A673 (cell line): ENCODE measurements at regions not wholly inside any gene's neighbourhood (a gene's known extent, or its start where the extent isn't known, plus 50 kb on each side); places are given as distances from the start of the nearest gene placed in this dataset.
"Not testable (repeated sequence)": the region's sequence is repeated elsewhere in the genome, so short reads cannot be mapped to it uniquely, and the experiment has no call there.

Experiments used
- BruUV-seq: library from RNA; stranded (reverse); fragments of 400-500 nt; replicated peaks from 2 replicates; lab custom pipeline; 2021; lab: Mats Ljungman, UMichigan
- CTCF ChIA-PET: fragments of 300-600 bp; sonication (Branson Sonifier 250); formaldehyde crosslinking; loops from one replicate; lab custom pipeline; 2022; ENCODE audit warnings: antibody characterized with exemption; lab: Charles Lee
- POLR2A ChIA-PET: fragments of 300-600 bp; sonication (Branson Sonifier 250); formaldehyde crosslinking; loops from one replicate; lab custom pipeline; 2022; ENCODE audit warnings: antibody characterized with exemption; ENCODE audit not compliant: low non-redundant PET; lab: Charles Lee
- DNase-seq: peaks from one replicate; pipeline ENCODE4 v3.0.0-alpha.2; 2015; ENCODE audit warnings: low spot score
- H3K27ac ChIP-seq: fragments of 200-600 bp; sonication (generic); 2 replicates; pipeline ENCODE4 v1.5.1; 2016; ENCODE audit warnings: mixed run types, low read depth, mild to moderate bottlenecking, mixed read lengths, antibody characterized with exemption, low read length; ENCODE audit not compliant: poor library complexity, severe bottlenecking
- H3K27me3 ChIP-seq: fragments of 200-600 bp; sonication (generic); replicated peaks from 2 replicates; pipeline ENCODE4 v1.6.1; 2017; ENCODE audit warnings: mixed run types, low read depth, mild to moderate bottlenecking, mixed read lengths, antibody characterized with exemption, low read length; ENCODE audit not compliant: insufficient read depth, poor library complexity
- H3K36me3 ChIP-seq: fragments of 200-600 bp; sonication (generic); 2 replicates; pipeline ENCODE4 v1.6.1; 2016; ENCODE audit warnings: mixed run types, mild to moderate bottlenecking, mixed read lengths, antibody characterized with exemption, low read length; ENCODE audit not compliant: insufficient read depth, poor library complexity, severe bottlenecking
- H3K4me1 ChIP-seq: fragments of 200-600 bp; sonication (generic); 2 replicates; pipeline ENCODE4 v1.6.1; 2017; ENCODE audit warnings: mixed run types, mild to moderate bottlenecking, mixed read lengths, antibody characterized with exemption, low read length; ENCODE audit not compliant: insufficient read depth, poor library complexity, severe bottlenecking
- H3K4me3 ChIP-seq: fragments of 200-600 bp; sonication (generic); 2 replicates; pipeline ENCODE4 v1.5.1; 2016; ENCODE audit warnings: low read depth, mixed run types, mild to moderate bottlenecking, mixed read lengths, low read length; ENCODE audit not compliant: poor library complexity, severe bottlenecking
- H3K9me3 ChIP-seq: fragments of 200-600 bp; sonication (generic); 2 replicates; pipeline ENCODE4 v1.6.1; 2016; ENCODE audit warnings: mixed run types, low read depth, mild to moderate bottlenecking, mixed read lengths, antibody characterized with exemption, low read length; ENCODE audit not compliant: poor library complexity, severe bottlenecking
- EZH2 ChIP-seq: fragments of 200-600 bp; sonication (generic); IDR thresholded peaks from 2 replicates; pipeline ENCODE4 v1.6.1; 2017; ENCODE audit warnings: borderline replicate concordance, low read depth, mild to moderate bottlenecking, mixed read lengths, antibody characterized with exemption, low read length; ENCODE audit not compliant: poor library complexity, severe bottlenecking
- intact Hi-C: fragments of 100-400 bp; cut with micrococcal nuclease; formaldehyde crosslinking; loops from one replicate; pipeline ENCODE4 v1.10.0; 2022; ENCODE audit not compliant: unreplicated experiment
- TF ChIP-seq, protein P1 (sequence below): fragments of 300-800, 200-600 bp; sonication (generic); conservative IDR thresholded peaks from 2 replicates; pipeline ENCODE4 v1.5.1; 2017; ENCODE audit warnings: low read depth, mild to moderate bottlenecking, antibody characterized with exemption, low read length, moderate library complexity, mixed read lengths

DNA sequence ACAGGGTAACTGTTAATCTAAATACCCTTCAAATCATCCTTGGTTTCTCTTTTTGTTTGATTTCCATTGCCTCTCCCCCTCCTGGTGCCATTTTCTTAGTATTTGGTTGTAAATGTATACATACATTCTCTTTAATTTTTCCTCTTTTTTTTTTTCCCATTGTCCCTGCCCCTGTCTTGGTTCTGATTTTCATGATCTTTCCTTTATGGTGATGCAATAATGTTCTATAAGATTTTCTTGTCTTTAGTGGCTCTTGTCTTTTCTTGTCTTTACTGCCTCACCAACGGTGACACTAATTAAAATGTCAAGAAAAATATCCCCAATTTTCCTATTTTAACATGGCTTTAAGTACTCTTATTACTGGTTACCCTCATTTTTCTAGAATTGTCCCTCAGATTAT is 135.9 kb upstream of the POT1 start:
- no peak overlapping the region for H3K4me3 ChIP-seq
- intact Hi-C loops: no loop called here
- H3K4me1 ChIP-seq: no peaks in the 10 kb centered on the region
- ChIA-PET CTCF (no interaction called here), POLR2A (interaction anchor here (0.5 kb wide), 1 partner anchor 991 kb away, joined by 3 read pairs; no protein-coding TSS in a partner anchor)
- no peak for DNase-seq
- BruUV-seq: no TSS peak
- TF ChIP-seq, protein P1, sequence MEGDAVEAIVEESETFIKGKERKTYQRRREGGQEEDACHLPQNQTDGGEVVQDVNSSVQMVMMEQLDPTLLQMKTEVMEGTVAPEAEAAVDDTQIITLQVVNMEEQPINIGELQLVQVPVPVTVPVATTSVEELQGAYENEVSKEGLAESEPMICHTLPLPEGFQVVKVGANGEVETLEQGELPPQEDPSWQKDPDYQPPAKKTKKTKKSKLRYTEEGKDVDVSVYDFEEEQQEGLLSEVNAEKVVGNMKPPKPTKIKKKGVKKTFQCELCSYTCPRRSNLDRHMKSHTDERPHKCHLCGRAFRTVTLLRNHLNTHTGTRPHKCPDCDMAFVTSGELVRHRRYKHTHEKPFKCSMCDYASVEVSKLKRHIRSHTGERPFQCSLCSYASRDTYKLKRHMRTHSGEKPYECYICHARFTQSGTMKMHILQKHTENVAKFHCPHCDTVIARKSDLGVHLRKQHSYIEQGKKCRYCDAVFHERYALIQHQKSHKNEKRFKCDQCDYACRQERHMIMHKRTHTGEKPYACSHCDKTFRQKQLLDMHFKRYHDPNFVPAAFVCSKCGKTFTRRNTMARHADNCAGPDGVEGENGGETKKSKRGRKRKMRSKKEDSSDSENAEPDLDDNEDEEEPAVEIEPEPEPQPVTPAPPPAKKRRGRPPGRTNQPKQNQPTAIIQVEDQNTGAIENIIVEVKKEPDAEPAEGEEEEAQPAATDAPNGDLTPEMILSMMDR: no peak
- TF ChIP-seq EZH2: no peak
- no peak overlapping the region for H3K27ac ChIP-seq
- H3K27me3 ChIP-seq: no peaks in the 10 kb centered on the region
- no peaks in the 10 kb centered on the region for H3K9me3 ChIP-seq
- no peaks in the 10 kb centered on the region for H3K36me3 ChIP-seq

DNA sequence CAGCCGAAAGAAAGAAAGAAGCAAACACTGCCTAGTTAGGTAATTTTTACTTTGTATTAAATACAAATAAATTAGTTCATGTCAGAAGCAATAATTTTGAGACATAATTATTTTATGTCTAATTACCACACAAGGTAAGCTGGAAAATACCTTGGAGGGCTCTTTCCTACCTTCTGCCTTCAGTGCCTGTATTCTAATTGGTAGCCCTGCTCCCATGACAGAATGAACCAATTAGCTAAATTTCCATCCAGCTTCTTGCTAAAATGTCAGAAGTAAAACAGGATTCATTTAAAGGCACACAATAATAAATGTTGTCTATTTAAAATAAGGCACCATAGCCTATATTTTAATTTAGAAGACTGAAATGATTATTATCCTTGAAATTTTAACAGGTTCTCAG is 135.4 kb upstream of the POT1 start:
- no peak for DNase-seq
- TF ChIP-seq, protein P1: no peak
- no peak for TF ChIP-seq EZH2
- POLR2A ChIA-PET: interaction anchor here (0.5 kb wide), 1 partner anchor 991 kb away, joined by 3 read pairs; no protein-coding TSS in a partner anchor
- intact Hi-C loops: no loop called here
- Histone ChIP-seq H3K4me3 (no peak overlapping the region), H3K27ac (no peak overlapping the region), H3K4me1 (no peaks in the 10 kb centered on the region), H3K9me3 (no peaks in the 10 kb centered on the region), H3K27me3 (no peaks in the 10 kb centered on the region), H3K36me3 (no peaks in the 10 kb centered on the region)
- CTCF ChIA-PET: no interaction called here
- no TSS peak for BruUV-seq

GRCh38 chr7:125061776-125062397 is 132.3 kb upstream of the POT1 start:
- intact Hi-C loops: loop anchor here (2.0 kb wide), 2 partner anchors 255 to 609 kb away; no protein-coding TSS in a partner anchor
- no TSS peak for BruUV-seq

DNA sequence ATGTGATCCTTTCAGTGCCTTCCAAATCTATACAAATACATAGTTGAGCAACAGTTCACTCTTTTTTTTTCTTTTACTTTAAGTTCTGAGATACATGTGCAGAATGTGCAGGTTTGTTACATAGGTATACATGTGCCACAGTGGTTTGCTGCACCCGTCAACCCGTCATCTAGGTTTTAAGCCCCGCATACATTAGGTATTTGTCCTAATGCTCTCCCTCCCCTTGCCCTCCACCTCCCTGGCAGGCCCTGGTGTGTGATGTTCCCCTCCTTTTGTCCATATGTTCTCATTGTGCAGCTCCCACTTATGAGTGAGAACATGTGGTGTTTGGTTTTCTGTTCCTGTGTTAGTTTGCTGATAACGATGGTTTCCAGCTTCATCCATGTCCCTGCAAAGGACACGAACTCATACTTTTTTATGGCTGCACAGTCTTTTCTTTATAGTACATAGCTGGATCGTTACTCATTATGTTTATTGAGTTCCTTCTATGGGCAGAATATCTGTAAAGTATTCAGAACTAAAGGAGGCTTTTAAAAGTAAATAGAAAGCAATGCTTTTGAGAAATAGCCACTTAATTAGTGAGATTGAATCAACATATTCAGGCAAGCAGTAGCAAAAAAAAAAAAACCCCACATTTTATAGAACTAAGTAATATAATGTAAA is 131.6 kb upstream of the POT1 start:
- CTCF ChIA-PET, H3K9me3 ChIP-seq, H3K4me3 ChIP-seq, H3K27me3 ChIP-seq, H3K4me1 ChIP-seq, POLR2A ChIA-PET, H3K36me3 ChIP-seq, BruUV-seq, DNase-seq, H3K27ac ChIP-seq: not testable (repeated sequence)
- intact Hi-C loops: loop anchor here (2.0 kb wide), 2 partner anchors 256 to 610 kb away; no protein-coding TSS in a partner anchor

More at GRCh38 chr7:125061776-125062397, 132.3 kb upstream of the POT1 start:
- Histone ChIP-seq H3K4me1 (no peaks in the 10 kb centered on the region), H3K9me3 (no peaks in the 10 kb centered on the region), H3K27ac (no peak overlapping the region), H3K4me3 (no peak overlapping the region), H3K27me3 (no peaks in the 10 kb centered on the region), H3K36me3 (no peaks in the 10 kb centered on the region)
- peak; percentile 58 for DNase-seq
- CTCF ChIA-PET: no interaction called here
- no peak for TF ChIP-seq EZH2
- TF ChIP-seq, protein P1: no peak
- POLR2A ChIA-PET: no interaction called here
